Ascending aorta (tissue), 2 donors: ENCODE measurements at regions not wholly inside any gene's neighbourhood (a gene's known extent, or its start where the extent isn't known, plus 50 kb on each side); places are given as distances from the start of the nearest gene placed in this dataset.
A peak's percentile ranks its signal among the peaks of the same experiment; 100 is the strongest.

ENCODE experiments used
- DNase-seq, 2 donors: peaks; one replicate each; pipeline ENCODE4 v3.0.0-alpha.2; 2019; ENCODE audit warnings: low spot score in 2 of 2
- H3K27ac ChIP-seq, 2 donors: fragments of 200-600 bp; sonication (generic); one replicate each; pipeline ENCODE4 v1.5.1; 2016 to 2017; ENCODE audit warnings: mild to moderate bottlenecking in 1 of 2
- H3K27me3 ChIP-seq: fragments of 200-600 bp; sonication (generic); one replicate; pipeline ENCODE4 v1.5.1; 2017
- H3K36me3 ChIP-seq, 2 donors: fragments of 200-600 bp; sonication (generic); one replicate each; pipeline ENCODE4 v1.5.1; 2016
- H3K4me1 ChIP-seq, 2 donors: fragments of 200-600 bp; sonication (generic); one replicate each; pipeline ENCODE4 v1.5.1; 2016 to 2017; ENCODE audit warnings: mild to moderate bottlenecking in 1 of 2
- H3K4me3 ChIP-seq, 2 donors: fragments of 200-600 bp; sonication (generic); one replicate each; pipeline ENCODE4 v1.5.1; 2016 to 2017; ENCODE audit warnings: mild to moderate bottlenecking in 1 of 2
- H3K9me3 ChIP-seq, 2 donors: fragments of 200-600 bp; sonication (generic); one replicate each; pipeline ENCODE4 v1.5.1; 2016
- CTCF ChIP-seq, 3 experiments: fragments of 200-600 bp in 2 of 3; fragments of 450-650 bp in 1 of 3; sonication (generic) in 2 of 3; IDR thresholded peaks; one replicate each; pipeline ENCODE4 v1.5.1; 2016 to 2019; ENCODE audit warnings: antibody characterized with exemption in 3 of 3, mild to moderate bottlenecking in 1 of 3, moderate library complexity in 1 of 3
- intact Hi-C: fragments of 100-400 bp; cut with DNase I; formaldehyde crosslinking; loops from one replicate; pipeline ENCODE4 v1.15.1; 2023

DNA sequence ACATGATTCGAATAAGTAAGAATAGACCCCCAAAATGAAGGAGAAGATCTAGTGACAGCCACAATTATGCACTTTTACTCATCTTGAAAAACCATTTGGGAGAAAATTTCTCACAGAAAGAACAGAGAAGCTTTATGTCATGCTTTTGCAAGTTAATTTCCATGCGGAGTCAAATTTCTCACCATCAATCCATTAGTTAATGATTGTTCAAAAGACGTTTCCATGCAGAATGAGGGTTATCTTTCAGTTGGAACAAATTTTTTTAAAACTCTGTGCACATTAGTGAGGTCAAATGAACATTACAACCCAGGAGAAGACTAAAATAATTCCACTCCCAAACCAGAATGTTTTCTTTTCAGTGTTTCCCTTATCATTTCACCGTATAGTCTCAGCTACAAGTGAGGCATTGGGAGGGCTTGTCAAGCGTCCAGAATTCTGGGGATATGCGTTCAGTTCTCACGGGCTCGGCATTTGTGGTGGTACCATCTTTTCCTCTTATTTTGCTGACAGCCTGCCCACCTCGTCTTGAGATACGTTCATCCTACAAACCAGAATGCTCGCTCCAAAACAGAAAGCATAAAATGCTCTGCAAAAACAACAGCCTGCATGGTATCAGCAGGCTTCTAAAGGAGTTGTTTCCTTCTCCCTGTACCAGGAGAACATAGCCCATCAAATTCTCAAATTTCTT is 130.8 kb upstream of the TBL1X start:
- Histone ChIP-seq H3K9me3 (no peaks in the 10 kb centered on the region), H3K27ac (no peak overlapping the region), H3K27me3 (no peaks in the 10 kb centered on the region), H3K4me1 (no peaks in the 10 kb centered on the region), H3K36me3 (no peaks in the 10 kb centered on the region), H3K4me3 (peak overlapping the region in 1 of 2 donors; percentile 5)
- TF ChIP-seq CTCF (IDR thresholded peaks at IDR 0.05): no peak
- intact Hi-C loops: no loop called here
- no peak for DNase-seq

GRCh38 chrX:9335251-9335650 is 129.6 kb upstream of the TBL1X start:
- Histone ChIP-seq H3K9me3 (no peaks in the 10 kb centered on the region), H3K4me1 (peaks cover under 1 to 3% of the 10 kb centered on the region in 2 donors), H3K27me3 (no peaks in the 10 kb centered on the region), H3K36me3 (no peaks in the 10 kb centered on the region), H3K27ac (no peak overlapping the region), H3K4me3 (no peak overlapping the region)
- TF ChIP-seq CTCF (IDR thresholded peaks at IDR 0.05): no peak
- intact Hi-C loops: no loop called here
- no peak for DNase-seq

- Histone ChIP-seq H3K9me3 (no peaks in the 10 kb centered on the region), H3K4me1 (peaks cover 7 to 15% of the 10 kb centered on the region in 2 donors), H3K36me3 (no peaks in the 10 kb centered on the region), H3K27ac (no peak overlapping the region), H3K4me3 (no peak overlapping the region), H3K27me3 (no peaks in the 10 kb centered on the region)
- no peak for DNase-seq
- intact Hi-C loops: no loop called here
- TF ChIP-seq CTCF (IDR thresholded peaks at IDR 0.05): no peak
Observed at GRCh38 chrX:9336456-9336855, 128.4 kb upstream of the TBL1X start.

- no peak for TF ChIP-seq CTCF (IDR thresholded peaks at IDR 0.05)
- H3K36me3 ChIP-seq: no peaks in the 10 kb centered on the region
- intact Hi-C loops: no loop called here
- no peak overlapping the region for H3K4me3 ChIP-seq
- H3K27me3 ChIP-seq: no peaks in the 10 kb centered on the region
- H3K27ac ChIP-seq: no peak overlapping the region
- peaks cover 7 to 19% of the 10 kb centered on the region in 2 donors for H3K4me1 ChIP-seq
- DNase-seq: no peak
- H3K9me3 ChIP-seq: no peaks in the 10 kb centered on the region
Observed at GRCh38 chrX:9337046-9337445, 127.8 kb upstream of the TBL1X start.

DNA sequence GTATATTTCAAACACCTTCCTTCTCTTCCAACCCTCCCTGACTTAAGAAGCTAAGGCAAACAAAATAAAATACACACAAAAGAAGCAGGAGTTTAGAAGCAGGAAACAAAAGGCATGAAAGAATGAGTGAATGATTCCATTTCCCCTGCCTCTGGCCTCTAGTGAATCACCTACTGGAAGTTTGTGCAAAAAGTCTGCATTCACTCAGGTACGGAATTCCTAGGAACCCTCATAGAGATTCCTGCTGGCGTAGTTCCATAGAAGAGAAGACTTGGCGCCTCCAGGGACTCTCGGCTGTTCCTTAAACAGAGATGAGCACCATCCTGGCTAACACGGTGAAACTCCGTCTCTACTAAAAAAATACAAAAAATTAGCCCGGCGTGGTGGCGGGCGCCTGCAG is 125.9 kb upstream of the TBL1X start:
- no peak for TF ChIP-seq CTCF (IDR thresholded peaks at IDR 0.05)
- intact Hi-C loops: no loop called here
- no peaks in the 10 kb centered on the region for H3K36me3 ChIP-seq

More for the DNA sequence above, 125.9 kb upstream of the TBL1X start:
- no peaks in the 10 kb centered on the region for H3K9me3 ChIP-seq
- no peaks in the 10 kb centered on the region for H3K27me3 ChIP-seq
- no peak overlapping the region for H3K4me3 ChIP-seq
- no peak for DNase-seq
- H3K4me1 ChIP-seq: peaks cover 10 to 27% of the 10 kb centered on the region in 2 donors
- H3K27ac ChIP-seq: no peak overlapping the region
